Jurkat, Clone E6-1 (cell line): ENCODE measurements at regions not wholly inside any gene's neighbourhood (a gene's known extent, or its start where the extent isn't known, plus 50 kb on each side); places are given as distances from the start of the nearest gene placed in this dataset.
"Not testable (repeated sequence)": the region's sequence is repeated elsewhere in the genome, so short reads cannot be mapped to it uniquely, and the experiment has no call there.

ENCODE experiments used
- DNase-seq: peaks from one replicate; pipeline ENCODE4 v3.0.0-alpha.2; 2011; ENCODE audit warnings: low read depth, low spot score
- H3K4me3 ChIP-seq: 2 replicates; pipeline ENCODE4 v1.5.1; 2011; ENCODE audit warnings: mild to moderate bottlenecking, low read length, control low read depth, moderate library complexity

DNA sequence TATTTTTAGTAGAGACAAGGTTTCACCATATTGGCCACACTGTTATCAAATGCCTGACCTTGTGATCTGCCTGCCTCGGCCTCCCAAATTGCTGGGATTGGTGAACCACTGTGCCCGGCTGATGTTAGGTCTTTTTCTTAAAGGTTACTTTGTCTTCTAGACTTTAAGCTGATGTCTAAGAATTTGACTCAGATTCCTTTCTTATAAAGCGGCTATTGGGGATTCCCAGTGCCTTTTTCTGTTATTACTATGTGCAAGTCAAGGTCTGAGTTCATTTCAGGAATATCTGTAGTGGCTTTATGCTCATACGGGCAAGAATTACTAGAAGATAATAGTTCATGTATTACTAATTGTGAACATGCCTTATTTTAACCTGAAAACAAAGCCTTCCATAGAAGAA lies 102.8 kb downstream of the LAT start:
- DNase-seq, H3K4me3 ChIP-seq: not testable (repeated sequence)

DNA sequence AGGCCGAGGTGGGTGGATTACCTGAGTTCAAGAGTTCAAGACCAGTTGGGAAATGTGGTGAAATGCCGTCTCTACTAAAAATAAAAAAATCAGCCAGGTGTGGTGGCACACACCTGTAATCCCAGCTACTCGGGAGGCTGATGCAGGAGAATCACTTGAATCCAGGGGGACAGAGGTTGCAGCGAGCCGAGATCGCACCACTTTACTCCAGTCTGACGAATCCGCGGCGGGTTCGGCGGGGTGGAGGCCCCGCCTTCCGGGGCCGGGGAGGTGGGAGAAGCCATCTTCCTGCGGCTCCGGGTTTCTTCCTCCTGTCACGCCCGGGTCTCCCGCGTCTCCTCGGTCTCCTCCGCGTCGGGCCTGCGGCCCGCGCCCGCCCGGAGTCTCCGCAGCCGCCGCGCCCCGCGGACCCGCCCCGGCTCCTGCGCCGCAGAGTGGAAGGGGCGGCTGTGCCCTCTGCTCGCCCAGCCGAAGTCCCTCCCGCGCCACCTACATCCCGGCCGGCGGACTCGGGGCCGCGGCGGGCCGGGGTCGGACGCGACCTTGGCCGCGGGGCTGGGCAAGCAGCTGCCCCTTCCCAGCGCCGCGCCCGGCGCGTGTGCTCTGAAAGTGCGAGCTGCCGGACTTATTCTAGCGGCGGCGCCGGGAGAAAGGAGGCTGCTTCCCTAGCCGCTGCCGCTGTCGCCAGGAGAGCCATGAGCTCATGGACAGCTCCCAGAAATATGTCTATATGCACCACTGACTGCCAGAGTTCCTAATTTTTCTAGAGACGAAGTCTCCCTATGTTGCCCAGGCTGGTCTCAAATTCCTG lies 97.2 kb downstream of the LAT start:
- DNase-seq, H3K4me3 ChIP-seq: not testable (repeated sequence)

DNA sequence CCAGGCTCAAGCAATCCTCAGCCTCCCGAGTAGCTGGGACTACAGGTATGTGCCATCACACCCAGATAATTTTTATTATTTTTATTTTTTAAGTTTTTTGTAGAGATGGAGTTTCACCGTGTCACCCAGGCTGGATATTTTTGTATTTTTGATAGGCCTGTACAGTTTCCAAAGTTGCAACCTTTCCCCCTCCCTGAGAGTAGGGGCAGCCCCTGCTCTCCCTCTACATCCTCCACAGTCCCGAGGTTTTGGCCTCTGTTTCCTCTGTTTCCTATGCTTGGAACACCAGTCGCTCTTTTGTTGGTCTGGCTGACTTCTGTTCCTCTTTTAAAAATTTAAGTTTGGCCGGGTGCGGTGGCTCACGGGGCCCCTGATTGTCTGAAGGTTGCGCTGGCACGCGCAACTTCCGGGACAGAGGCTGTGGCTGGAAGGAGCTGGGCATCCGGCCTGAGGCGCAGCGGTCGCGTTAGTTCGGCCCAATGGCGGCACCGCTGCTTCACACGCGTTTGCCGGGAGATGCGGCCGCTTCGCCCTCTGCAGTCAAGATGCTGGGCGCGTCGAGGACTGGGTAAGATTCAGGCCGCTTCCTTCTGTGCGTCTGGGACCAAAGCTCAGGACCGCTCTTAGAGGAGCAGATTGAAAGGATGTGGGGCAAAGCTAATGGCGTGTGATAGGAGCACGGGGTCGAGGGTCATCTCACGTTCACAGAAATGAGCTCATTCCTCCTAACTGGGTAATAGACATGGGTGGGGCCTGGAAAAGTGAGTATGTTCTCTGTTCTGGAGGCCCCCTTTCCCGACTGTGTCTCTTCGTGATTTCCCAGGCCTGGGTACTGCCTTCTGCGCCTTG lies 89.9 kb downstream of the LAT start:
- DNase-seq: not testable (repeated sequence)
- H3K4me3 ChIP-seq: peak overlapping the region; percentile 31

DNA sequence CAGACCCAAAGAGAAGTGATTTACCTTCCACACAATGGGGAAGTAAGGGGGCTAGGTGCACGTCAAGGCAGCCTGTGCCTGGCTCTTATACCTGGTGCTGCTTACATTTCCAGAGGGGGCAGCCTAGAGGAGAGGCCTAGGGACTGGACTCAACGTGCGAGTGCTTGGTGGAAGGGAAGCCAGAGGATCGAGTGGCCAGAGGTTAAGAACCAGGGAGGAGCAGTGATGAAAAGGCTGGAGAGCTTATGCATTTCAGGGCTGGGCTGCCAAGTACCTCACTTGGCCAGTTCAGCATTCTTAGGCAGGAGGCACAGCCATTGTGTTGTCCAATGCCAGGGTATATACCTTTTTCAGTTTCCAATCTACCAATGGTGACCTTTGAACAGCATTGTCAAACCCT lies 77.4 kb downstream of the LAT start:
- not testable (repeated sequence) for H3K4me3 ChIP-seq, DNase-seq

DNA sequence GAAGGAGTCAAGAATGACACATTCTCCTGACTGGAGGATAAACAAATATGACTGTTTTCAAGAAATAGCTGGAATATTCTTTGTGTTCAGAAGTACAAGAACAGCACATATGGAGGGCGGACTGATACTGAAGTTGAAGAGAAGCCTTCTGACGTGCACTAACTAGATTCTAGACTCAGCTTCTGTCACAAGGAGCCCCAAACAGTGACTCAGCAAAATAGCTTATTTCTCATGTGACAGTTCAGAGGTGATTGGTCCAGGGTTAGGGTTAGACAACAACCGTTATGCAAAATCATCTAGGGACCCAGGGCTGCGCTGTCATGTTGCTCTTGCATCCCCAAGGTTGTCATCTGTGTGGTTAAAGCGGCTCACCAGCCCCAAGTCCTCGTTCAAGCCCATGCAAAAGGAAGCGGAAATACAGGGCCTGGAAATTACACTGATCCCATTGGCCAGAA lies 76.6 kb downstream of the LAT start:
- not testable (repeated sequence) for DNase-seq, H3K4me3 ChIP-seq

- not testable (repeated sequence) for H3K4me3 ChIP-seq, DNase-seq
Measured at GRCh38 chr16:29060022-29060810, 75.4 kb downstream of the LAT start.

- H3K4me3 ChIP-seq, DNase-seq: not testable (repeated sequence)
Measured at GRCh38 chr16:29059575-29059974, 74.7 kb downstream of the LAT start.
